ENCODE measurements at regions not wholly inside any gene's neighbourhood (a gene's known extent, or its start where the extent isn't known, plus 50 kb on each side); places are given as distances from the start of the nearest gene placed in this dataset.

DNA sequence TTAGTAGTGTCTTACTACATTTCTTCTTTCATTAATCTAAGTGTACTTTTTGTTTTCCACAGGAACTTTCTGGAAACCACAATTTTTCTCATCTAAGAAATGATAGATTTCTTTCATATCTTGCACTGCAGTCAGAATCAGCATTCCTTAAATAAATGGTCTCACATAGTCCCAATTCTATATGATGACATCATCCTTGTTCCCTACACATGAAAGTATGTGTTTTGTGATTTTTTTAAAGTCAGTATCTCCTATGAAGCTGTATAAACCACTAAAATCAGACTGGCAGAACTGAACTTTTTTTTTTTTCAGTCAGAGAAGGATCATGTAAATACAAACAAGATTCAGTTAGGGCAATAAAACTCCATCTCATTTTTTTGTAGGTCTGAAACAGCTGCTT, 742.6 kb upstream of the CXADR start:
- TF ChIP-seq, protein P1, sequence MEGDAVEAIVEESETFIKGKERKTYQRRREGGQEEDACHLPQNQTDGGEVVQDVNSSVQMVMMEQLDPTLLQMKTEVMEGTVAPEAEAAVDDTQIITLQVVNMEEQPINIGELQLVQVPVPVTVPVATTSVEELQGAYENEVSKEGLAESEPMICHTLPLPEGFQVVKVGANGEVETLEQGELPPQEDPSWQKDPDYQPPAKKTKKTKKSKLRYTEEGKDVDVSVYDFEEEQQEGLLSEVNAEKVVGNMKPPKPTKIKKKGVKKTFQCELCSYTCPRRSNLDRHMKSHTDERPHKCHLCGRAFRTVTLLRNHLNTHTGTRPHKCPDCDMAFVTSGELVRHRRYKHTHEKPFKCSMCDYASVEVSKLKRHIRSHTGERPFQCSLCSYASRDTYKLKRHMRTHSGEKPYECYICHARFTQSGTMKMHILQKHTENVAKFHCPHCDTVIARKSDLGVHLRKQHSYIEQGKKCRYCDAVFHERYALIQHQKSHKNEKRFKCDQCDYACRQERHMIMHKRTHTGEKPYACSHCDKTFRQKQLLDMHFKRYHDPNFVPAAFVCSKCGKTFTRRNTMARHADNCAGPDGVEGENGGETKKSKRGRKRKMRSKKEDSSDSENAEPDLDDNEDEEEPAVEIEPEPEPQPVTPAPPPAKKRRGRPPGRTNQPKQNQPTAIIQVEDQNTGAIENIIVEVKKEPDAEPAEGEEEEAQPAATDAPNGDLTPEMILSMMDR (IDR thresholded peaks at IDR 0.05; ENCODE audit: insufficient read depth, low read length, poor library complexity, severe bottlenecking): no peak
- Histone ChIP-seq H3K4me3 (ENCODE audit: low read depth, low read length) (no peak overlapping the region), H3K27me3 (ENCODE audit: control insufficient read depth, insufficient read depth, low read length) (no peaks in the 10 kb centered on the region), H3K36me3 (ENCODE audit: control insufficient read depth, insufficient read depth, low read length) (no peaks in the 10 kb centered on the region)
- no peak for DNase-seq (ENCODE audit: low read depth)

- TF ChIP-seq, protein P1 (IDR thresholded peaks at IDR 0.05; ENCODE audit: insufficient read depth, low read length, poor library complexity, severe bottlenecking): no peak
- DNase-seq (ENCODE audit: low read depth): no peak
- Histone ChIP-seq H3K27me3 (ENCODE audit: control insufficient read depth, insufficient read depth, low read length) (no peaks in the 10 kb centered on the region), H3K4me3 (ENCODE audit: low read depth, low read length) (no peak overlapping the region), H3K36me3 (ENCODE audit: control insufficient read depth, insufficient read depth, low read length) (no peaks in the 10 kb centered on the region)
These were observed 739.6 kb upstream of the CXADR start for GRCh38 chr21:16773206-16773605.

DNA sequence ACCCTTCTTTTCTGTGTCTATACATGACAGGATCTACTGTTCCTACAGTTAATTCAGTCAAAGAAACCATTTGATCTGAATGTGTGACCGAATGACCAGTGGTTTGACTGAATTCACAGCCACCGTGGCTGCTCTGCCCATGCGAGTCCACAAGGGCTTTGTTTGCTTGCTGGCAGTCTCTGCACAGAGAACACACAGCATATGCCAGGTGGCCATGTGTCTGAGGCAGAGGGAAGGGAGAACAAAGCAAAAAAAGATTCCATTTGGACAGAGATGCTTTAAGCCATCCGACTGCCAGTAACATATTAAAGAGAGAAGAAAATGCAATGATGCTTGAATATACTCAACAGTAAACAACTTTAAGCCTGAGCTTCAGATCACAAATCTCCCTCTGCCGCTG, 737.8 kb upstream of the CXADR start:
- TF ChIP-seq, protein P1 (IDR thresholded peaks at IDR 0.05; ENCODE audit: insufficient read depth, low read length, poor library complexity, severe bottlenecking): no peak
- Histone ChIP-seq H3K27me3 (ENCODE audit: control insufficient read depth, insufficient read depth, low read length) (no peaks in the 10 kb centered on the region), H3K36me3 (ENCODE audit: control insufficient read depth, insufficient read depth, low read length) (no peaks in the 10 kb centered on the region), H3K4me3 (ENCODE audit: low read depth, low read length) (no peak overlapping the region)
- no peak for DNase-seq (ENCODE audit: low read depth)

DNA sequence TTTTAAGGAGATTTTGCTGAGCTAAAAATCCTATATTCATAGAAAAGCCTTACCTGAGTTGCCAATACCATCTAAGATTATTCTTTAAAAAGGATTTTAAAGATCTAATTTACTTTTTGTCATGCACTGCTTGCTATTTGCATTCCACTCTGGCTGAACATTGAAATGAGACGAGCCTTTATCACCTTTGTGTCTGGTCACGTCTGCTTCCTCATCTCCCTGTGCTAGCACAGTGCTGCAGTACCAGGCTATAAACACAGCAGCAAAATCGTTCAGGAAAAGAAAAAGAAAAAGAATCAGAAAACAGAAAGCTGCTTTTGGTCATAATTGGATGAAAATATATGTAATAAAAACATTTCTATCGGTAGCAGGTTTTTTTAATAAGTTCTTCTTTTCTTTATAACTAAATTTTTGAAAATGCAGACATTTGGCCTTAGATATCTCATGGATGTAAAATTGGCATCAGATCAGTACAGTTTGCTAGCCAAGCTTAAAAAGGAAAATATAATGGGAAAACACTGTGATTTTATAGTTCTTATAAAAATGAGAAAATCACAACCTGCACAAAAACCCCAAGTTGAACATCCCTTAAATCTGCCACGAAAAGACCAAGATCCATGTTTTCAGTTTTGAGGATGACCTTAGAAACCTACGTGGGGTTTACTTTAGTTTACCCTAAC, 735.7 kb upstream of the CXADR start:
- no peak for DNase-seq (ENCODE audit: low read depth)
- Histone ChIP-seq H3K4me3 (ENCODE audit: low read depth, low read length) (no peak overlapping the region), H3K27me3 (ENCODE audit: control insufficient read depth, insufficient read depth, low read length) (no peaks in the 10 kb centered on the region), H3K36me3 (ENCODE audit: control insufficient read depth, insufficient read depth, low read length) (no peaks in the 10 kb centered on the region)
- TF ChIP-seq, protein P1 (IDR thresholded peaks at IDR 0.05; ENCODE audit: insufficient read depth, low read length, poor library complexity, severe bottlenecking): no peak

GRCh38 chr21:16788584-16788983, 724.3 kb upstream of the CXADR start:
- DNase-seq (ENCODE audit: low read depth): no peak
- Histone ChIP-seq H3K27me3 (ENCODE audit: control insufficient read depth, insufficient read depth, low read length) (no peaks in the 10 kb centered on the region), H3K36me3 (ENCODE audit: control insufficient read depth, insufficient read depth, low read length) (no peaks in the 10 kb centered on the region), H3K4me3 (ENCODE audit: low read depth, low read length) (no peak overlapping the region)
- TF ChIP-seq, protein P1 (IDR thresholded peaks at IDR 0.05; ENCODE audit: insufficient read depth, low read length, poor library complexity, severe bottlenecking): no peak

- no peaks in the 10 kb centered on the region for H3K27me3 ChIP-seq (ENCODE audit: control insufficient read depth, insufficient read depth, low read length)
- H3K4me3 ChIP-seq (ENCODE audit: low read depth, low read length): no peak overlapping the region
- TF ChIP-seq, protein P1 (IDR thresholded peaks at IDR 0.05; ENCODE audit: insufficient read depth, low read length, poor library complexity, severe bottlenecking): no peak
- DNase-seq (ENCODE audit: low read depth): no peak
- H3K36me3 ChIP-seq (ENCODE audit: control insufficient read depth, insufficient read depth, low read length): no peaks in the 10 kb centered on the region
These were observed 723.2 kb upstream of the CXADR start for GRCh38 chr21:16789636-16790035.
